Ishikawa (cell line): ENCODE measurements at regions not wholly inside any gene's neighbourhood (a gene's known extent, or its start where the extent isn't known, plus 50 kb on each side); places are given as distances from the start of the nearest gene placed in this dataset.

ENCODE experiments used
- EGR1 ChIP-seq: IDR thresholded peaks from 2 replicates; pipeline ENCODE4 v1.6.1; 2012
- EP300 ChIP-seq: IDR thresholded peaks from 2 replicates; pipeline ENCODE4 v1.6.1; 2012; ENCODE audit warnings: borderline replicate concordance
- FOXM1 ChIP-seq: IDR thresholded peaks from 2 replicates; pipeline ENCODE4 v1.6.1; 2012; ENCODE audit warnings: low read depth, borderline replicate concordance
- RAD21 ChIP-seq: IDR thresholded peaks from 2 replicates; pipeline ENCODE4 v1.6.1; 2012; ENCODE audit warnings: low read depth
- TAF1 ChIP-seq: IDR thresholded peaks from 2 replicates; pipeline ENCODE4 v1.6.1; 2012; ENCODE audit warnings: low read depth, mild to moderate bottlenecking
- TEAD4 ChIP-seq: IDR thresholded peaks from 2 replicates; pipeline ENCODE4 v1.6.1; 2012
- USF1 ChIP-seq: IDR thresholded peaks from 2 replicates; pipeline ENCODE4 v1.6.1; 2012
- YY1 ChIP-seq: IDR thresholded peaks from 2 replicates; pipeline ENCODE4 v1.6.1; 2012; ENCODE audit warnings: low read depth
- TF ChIP-seq, protein P1 (sequence below): IDR thresholded peaks from 2 replicates; pipeline ENCODE4 v1.6.1; 2012; ENCODE audit warnings: low read depth, mild to moderate bottlenecking
- TF ChIP-seq, protein P2 (sequence below): IDR thresholded peaks from 2 replicates; pipeline ENCODE4 v1.6.1; 2012

DNA sequence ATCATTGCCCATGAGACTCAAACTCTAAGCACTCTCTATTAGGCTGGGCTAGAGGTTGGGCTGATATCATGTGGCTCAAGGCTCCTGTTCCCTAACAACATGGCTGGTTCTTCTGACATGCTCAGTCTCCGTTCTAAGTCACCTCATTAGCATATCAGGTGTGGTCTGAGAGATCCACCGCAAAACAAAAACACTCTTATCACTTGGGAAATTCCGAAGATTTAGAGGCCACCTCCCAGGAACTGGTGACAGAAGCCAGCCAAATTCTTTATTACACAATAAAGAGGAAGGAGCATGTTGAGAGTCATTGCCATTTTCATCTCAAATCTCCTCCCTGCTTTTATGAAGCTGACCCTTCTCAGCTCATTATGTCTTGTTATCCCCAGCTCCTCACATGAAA is 107.6 kb downstream of the MSX2 start:
- TF ChIP-seq TEAD4 (no peak), EGR1 (no peak), RAD21 (no peak), YY1 (no peak), TAF1 (no peak), USF1 (no peak), FOXM1 (no peak), EP300 (no peak)
- TF ChIP-seq, protein P1, sequence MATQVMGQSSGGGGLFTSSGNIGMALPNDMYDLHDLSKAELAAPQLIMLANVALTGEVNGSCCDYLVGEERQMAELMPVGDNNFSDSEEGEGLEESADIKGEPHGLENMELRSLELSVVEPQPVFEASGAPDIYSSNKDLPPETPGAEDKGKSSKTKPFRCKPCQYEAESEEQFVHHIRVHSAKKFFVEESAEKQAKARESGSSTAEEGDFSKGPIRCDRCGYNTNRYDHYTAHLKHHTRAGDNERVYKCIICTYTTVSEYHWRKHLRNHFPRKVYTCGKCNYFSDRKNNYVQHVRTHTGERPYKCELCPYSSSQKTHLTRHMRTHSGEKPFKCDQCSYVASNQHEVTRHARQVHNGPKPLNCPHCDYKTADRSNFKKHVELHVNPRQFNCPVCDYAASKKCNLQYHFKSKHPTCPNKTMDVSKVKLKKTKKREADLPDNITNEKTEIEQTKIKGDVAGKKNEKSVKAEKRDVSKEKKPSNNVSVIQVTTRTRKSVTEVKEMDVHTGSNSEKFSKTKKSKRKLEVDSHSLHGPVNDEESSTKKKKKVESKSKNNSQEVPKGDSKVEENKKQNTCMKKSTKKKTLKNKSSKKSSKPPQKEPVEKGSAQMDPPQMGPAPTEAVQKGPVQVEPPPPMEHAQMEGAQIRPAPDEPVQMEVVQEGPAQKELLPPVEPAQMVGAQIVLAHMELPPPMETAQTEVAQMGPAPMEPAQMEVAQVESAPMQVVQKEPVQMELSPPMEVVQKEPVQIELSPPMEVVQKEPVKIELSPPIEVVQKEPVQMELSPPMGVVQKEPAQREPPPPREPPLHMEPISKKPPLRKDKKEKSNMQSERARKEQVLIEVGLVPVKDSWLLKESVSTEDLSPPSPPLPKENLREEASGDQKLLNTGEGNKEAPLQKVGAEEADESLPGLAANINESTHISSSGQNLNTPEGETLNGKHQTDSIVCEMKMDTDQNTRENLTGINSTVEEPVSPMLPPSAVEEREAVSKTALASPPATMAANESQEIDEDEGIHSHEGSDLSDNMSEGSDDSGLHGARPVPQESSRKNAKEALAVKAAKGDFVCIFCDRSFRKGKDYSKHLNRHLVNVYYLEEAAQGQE = no peak
- TF ChIP-seq, protein P2, sequence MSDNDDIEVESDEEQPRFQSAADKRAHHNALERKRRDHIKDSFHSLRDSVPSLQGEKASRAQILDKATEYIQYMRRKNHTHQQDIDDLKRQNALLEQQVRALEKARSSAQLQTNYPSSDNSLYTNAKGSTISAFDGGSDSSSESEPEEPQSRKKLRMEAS = no peak
